ENCODE measurements at regions not wholly inside any gene's neighbourhood (a gene's known extent, or its start where the extent isn't known, plus 50 kb on each side); places are given as distances from the start of the nearest gene placed in this dataset.
A peak's percentile ranks its signal among the peaks of the same experiment; 100 is the strongest.

GRCh38 chr21:20646431-20647165 lies 351.6 kb upstream of the NCAM2 start:
- no peak for DNase-seq (ENCODE audit: low spot score)

- DNase-seq (ENCODE audit: low spot score), result no peak
These were observed 350.6 kb upstream of the NCAM2 start for GRCh38 chr21:20647607-20648006.

DNA sequence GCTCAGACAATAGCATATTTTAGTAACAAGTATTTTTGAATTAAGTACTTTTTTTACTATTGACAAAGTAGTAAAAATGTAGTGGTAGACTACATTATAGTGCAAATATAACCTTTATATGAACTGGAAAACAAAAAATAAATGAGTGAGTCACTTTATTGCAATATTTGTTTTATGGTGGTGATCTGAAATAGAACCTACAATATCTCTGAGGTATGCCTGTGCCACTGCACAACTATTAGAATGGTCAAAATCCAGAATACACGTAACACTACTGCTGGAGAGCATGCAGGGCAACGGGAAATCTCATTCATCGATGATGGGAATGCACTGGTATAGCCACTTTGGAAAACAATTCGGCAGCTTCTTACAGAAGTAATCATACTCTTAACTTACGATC lies 349.0 kb upstream of the NCAM2 start:
- DNase-seq (ENCODE audit: low spot score), result no peak

DNA sequence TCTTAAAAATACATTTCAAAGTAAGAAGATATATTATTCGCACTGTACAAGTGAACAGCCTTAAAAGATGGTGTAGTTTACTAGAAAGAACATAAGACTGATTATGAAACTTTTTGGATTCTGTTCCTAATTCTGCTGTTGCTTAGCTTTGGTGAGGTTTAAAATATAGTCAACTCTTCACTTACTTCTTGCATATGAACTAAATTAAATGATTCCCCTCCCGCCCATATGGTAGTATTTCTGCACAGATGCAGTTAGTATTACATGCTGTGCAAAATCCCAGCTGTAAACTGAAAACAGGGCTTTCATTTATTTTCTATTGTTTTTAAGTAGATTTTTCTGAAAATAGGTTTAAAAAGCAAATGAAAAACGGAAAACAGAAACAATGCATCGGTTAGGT lies 345.4 kb upstream of the NCAM2 start:
- peak; percentile 8 for DNase-seq (ENCODE audit: low spot score)

- no peak for DNase-seq (ENCODE audit: low spot score)
These were observed 337.0 kb upstream of the NCAM2 start for GRCh38 chr21:20661246-20661645.

- DNase-seq (ENCODE audit: low spot score), result no peak
These were observed 336.3 kb upstream of the NCAM2 start for GRCh38 chr21:20661745-20662422.

- DNase-seq (ENCODE audit: low spot score), result no peak
These were observed 335.7 kb upstream of the NCAM2 start for GRCh38 chr21:20662514-20662913.

GRCh38 chr21:20667931-20668330 lies 330.3 kb upstream of the NCAM2 start:
- no peak for DNase-seq (ENCODE audit: low spot score)

- no peak for DNase-seq (ENCODE audit: low spot score)
These were observed 312.7 kb upstream of the NCAM2 start for GRCh38 chr21:20685475-20685874.

- no peak for DNase-seq (ENCODE audit: low spot score)
These were observed 299.6 kb upstream of the NCAM2 start for GRCh38 chr21:20698585-20698984.

DNA sequence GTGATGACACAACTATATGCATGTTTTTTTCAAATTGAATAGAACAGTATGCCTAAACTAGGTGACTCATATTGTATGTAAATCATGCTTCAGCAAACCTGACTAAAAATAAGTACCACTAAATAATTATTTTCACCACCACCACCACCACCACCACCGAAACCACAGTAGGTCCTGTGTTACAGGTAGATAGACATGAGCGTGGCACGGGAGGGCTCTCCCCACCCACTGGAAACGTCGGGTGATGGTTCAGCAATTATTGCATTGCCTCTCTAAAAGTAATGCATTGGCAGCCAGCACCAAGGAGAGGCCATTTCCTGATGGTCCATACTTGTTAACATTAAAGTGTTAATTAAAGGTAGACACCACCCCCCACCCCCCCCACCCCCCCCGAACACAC lies 297.0 kb upstream of the NCAM2 start:
- DNase-seq (ENCODE audit: low spot score), result no peak

DNA sequence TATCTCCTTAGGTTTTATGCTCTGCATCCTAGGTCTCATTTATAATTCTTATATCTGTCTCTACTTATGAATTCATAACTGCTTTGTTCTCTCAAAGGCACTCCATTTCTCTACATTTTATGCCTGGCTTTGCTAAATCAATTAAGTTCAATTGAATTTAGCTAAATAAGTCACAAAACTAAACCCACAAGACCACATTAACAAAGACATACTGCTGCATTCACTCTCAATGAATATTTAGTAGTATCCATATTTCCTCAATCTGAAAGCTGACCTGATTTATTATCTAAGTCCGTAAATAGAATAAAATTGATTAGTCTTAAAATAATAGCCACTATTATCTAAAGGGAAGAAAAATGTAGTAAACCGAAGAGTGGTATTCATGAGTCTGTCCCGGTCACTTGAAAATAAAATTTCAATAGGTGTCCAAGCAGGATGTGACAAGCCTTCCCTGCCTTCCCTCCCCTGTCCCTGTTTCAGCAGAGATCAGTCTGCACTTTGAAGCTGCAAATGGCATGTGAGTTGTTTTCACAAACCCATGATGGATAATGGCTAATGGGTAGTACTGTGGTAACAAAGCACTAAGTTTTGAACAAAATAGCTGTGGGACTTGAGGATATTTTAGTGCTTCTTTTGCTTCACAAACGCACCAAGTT lies 295.0 kb upstream of the NCAM2 start:
- DNase-seq (ENCODE audit: low spot score), result no peak

GRCh38 chr21:20720623-20721022 lies 277.6 kb upstream of the NCAM2 start:
- no peak for DNase-seq (ENCODE audit: low spot score)

DNA sequence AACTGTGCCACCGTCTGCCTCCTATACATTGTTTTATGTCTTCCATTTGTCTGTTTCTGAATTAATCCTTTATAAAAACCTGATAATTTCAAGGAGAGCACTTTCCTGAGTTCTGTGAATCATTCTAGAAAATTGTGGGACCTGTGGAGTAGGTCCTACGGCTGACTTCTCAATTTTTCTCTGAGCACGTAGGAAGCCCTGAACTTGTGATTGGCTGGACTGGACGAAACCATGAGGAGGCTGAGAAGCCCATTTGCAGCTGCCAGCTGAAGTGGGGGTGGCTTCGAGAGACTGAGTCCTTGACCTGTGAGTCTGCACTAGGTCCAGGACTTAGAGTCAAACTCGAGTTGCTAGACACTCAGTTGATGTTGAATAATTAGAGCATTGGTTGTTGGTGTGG lies 277.1 kb upstream of the NCAM2 start:
- no peak for DNase-seq (ENCODE audit: low spot score)

- no peak for DNase-seq (ENCODE audit: low spot score)
These were observed 269.5 kb upstream of the NCAM2 start for GRCh38 chr21:20728691-20729090.

GRCh38 chr21:20729376-20729775 lies 268.8 kb upstream of the NCAM2 start:
- no peak for DNase-seq (ENCODE audit: low spot score)

GRCh38 chr21:20730441-20730840 lies 267.8 kb upstream of the NCAM2 start:
- no peak for DNase-seq (ENCODE audit: low spot score)

GRCh38 chr21:20735257-20735656 lies 263.0 kb upstream of the NCAM2 start:
- no peak for DNase-seq (ENCODE audit: low spot score)

- no peak for DNase-seq (ENCODE audit: low spot score)
These were observed 260.8 kb upstream of the NCAM2 start for GRCh38 chr21:20737227-20737913.

- DNase-seq (ENCODE audit: low spot score), result no peak
These were observed 258.8 kb upstream of the NCAM2 start for GRCh38 chr21:20739421-20739820.

DNA sequence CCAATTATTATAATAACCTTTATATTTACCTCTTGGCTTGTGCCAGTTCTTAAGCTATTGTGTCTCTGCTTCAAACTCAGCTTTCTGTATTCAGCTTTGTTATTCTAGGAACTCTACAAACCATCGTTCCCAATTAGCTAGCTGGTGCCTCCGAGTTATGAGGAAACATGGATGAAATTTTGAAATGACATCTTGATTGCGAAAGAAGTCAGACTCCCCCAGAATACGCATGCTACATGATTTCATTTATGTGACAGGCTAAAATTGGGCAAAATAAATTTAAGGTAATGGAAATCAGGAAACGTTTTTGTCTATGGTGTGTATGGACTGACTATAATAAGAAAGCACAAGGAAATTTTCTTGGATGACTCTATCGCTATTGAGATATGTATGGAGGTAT lies 256.8 kb upstream of the NCAM2 start:
- no peak for DNase-seq (ENCODE audit: low spot score)

GRCh38 chr21:20760221-20760620 lies 238.0 kb upstream of the NCAM2 start:
- peak; percentile 30 for DNase-seq (ENCODE audit: low spot score)

GRCh38 chr21:20774737-20775136 lies 223.5 kb upstream of the NCAM2 start:
- DNase-seq (ENCODE audit: low spot score), result no peak
